IMR-90 (cell line): ENCODE measurements at regions not wholly inside any gene's neighbourhood (a gene's known extent, or its start where the extent isn't known, plus 50 kb on each side); places are given as distances from the start of the nearest gene placed in this dataset.

Experiments
- ATAC-seq: fragments of 200-7000 bp; cut with Tn5 transposase; 2 replicates; pipeline ENCODE4 v1.9.1; 2020; ENCODE audit warnings: low read depth, mild to moderate bottlenecking, moderate library complexity
- BruUV-seq: library from RNA; stranded (reverse); fragments of 400-500 nt; replicated peaks from 2 replicates; lab custom pipeline; 2021; lab: Mats Ljungman, UMichigan
- CTCF ChIA-PET: fragments of 300-600 bp; formaldehyde crosslinking; extraction: SDS; loops from one replicate; lab custom pipeline; 2021; ENCODE audit warnings: antibody characterized with exemption; lab: Yijun Ruan, JAX
- POLR2A ChIA-PET: fragments of 300-600 bp; sonication (Branson Sonifier 250); formaldehyde crosslinking; loops from one replicate; lab custom pipeline; 2022; ENCODE audit warnings: antibody characterized with exemption; ENCODE audit not compliant: unreplicated experiment; lab: Charles Lee
- DNase-seq: peaks from one replicate; pipeline ENCODE4 v3.0.0; 2013
- H2AFZ ChIP-seq: replicated peaks from 2 replicates; pipeline ENCODE3; 2013; ENCODE audit warnings: low read length, mild to moderate bottlenecking; ENCODE audit not compliant: poor library complexity
- H2AK5ac ChIP-seq: 2 replicates; pipeline ENCODE4 v1.6.1; 2013; ENCODE audit warnings: low read depth, low read length, inconsistent platforms
- H2AK9ac ChIP-seq: replicated peaks from 2 replicates; pipeline ENCODE3; 2013; ENCODE audit warnings: mild to moderate bottlenecking, low read depth, low read length, moderate library complexity; ENCODE audit not compliant: poor library complexity
- H2BK120ac ChIP-seq: 2 replicates; pipeline ENCODE4 v1.6.1; 2013; ENCODE audit warnings: low read depth, low read length, inconsistent platforms
- H2BK15ac ChIP-seq: 3 replicates; pipeline ENCODE4 v1.6.1; 2013; ENCODE audit warnings: low read depth, low read length, inconsistent platforms
- H2BK20ac ChIP-seq: 2 replicates; pipeline ENCODE4 v1.6.1; 2013; ENCODE audit warnings: low read depth, mild to moderate bottlenecking, inconsistent platforms, low read length, moderate library complexity
- H2BK5ac ChIP-seq: 2 replicates; pipeline ENCODE4 v1.6.1; 2013; ENCODE audit warnings: mild to moderate bottlenecking, low read depth, low read length, inconsistent platforms; ENCODE audit not compliant: poor library complexity, severe bottlenecking
- H3K14ac ChIP-seq: replicated peaks from 2 replicates; pipeline ENCODE4 v1.6.1; 2013; ENCODE audit warnings: low read depth, low read length, inconsistent platforms
- H3K18ac ChIP-seq: 2 replicates; pipeline ENCODE4 v1.6.1; 2013; ENCODE audit warnings: low read depth, low read length, control low read depth
- H3K23ac ChIP-seq: 2 replicates; pipeline ENCODE4 v1.6.1; 2013; ENCODE audit warnings: low read depth, low read length, inconsistent platforms
- H3K27ac ChIP-seq: 2 replicates; pipeline ENCODE4 v1.5.1; 2013; ENCODE audit warnings: mild to moderate bottlenecking, control low read depth, low read length; ENCODE audit not compliant: insufficient read depth
- H3K27me3 ChIP-seq: 2 replicates; pipeline ENCODE4 v1.6.1; 2013; ENCODE audit warnings: low read length; ENCODE audit not compliant: control insufficient read depth, insufficient read depth
- H3K36me3 ChIP-seq: 2 replicates; pipeline ENCODE4 v1.6.1; 2013; ENCODE audit warnings: low read length, mixed read lengths; ENCODE audit not compliant: control insufficient read depth, insufficient read depth
- H3K4ac ChIP-seq: 2 replicates; pipeline ENCODE4 v1.6.1; 2013; ENCODE audit warnings: low read depth, low read length, inconsistent platforms
- H3K4me1 ChIP-seq: 2 replicates; pipeline ENCODE4 v1.6.1; 2013; ENCODE audit warnings: low read length, mixed read lengths; ENCODE audit not compliant: control insufficient read depth, insufficient read depth
- H3K4me2 ChIP-seq: 2 replicates; pipeline ENCODE4 v1.6.1; 2013; ENCODE audit warnings: low read depth, mild to moderate bottlenecking, control low read depth, low read length, moderate library complexity
- H3K4me3 ChIP-seq: 2 replicates; pipeline ENCODE4 v1.5.1; 2013; ENCODE audit warnings: low read depth, mild to moderate bottlenecking, control low read depth, low read length, moderate library complexity; ENCODE audit not compliant: insufficient read depth
- H3K56ac ChIP-seq: 2 replicates; pipeline ENCODE4 v1.6.1; 2013; ENCODE audit warnings: low read length, inconsistent platforms; ENCODE audit not compliant: insufficient read depth; ENCODE audit errors: extremely low read depth
- H3K79me1 ChIP-seq, 2 experiments: 2 replicates each; pipeline ENCODE4 v1.6.1; 2013; ENCODE audit warnings: low read length in 2 of 2, inconsistent platforms in 1 of 2, low read depth in 1 of 2
- H3K9ac ChIP-seq: 2 replicates; pipeline ENCODE4 v1.6.1; 2013; ENCODE audit warnings: low read depth, low read length, control low read depth
- H3K9me1 ChIP-seq: 2 replicates; pipeline ENCODE4 v1.6.1; 2013; ENCODE audit warnings: low read length, inconsistent platforms; ENCODE audit not compliant: insufficient read depth
- H3K9me3 ChIP-seq: 2 replicates; pipeline ENCODE4 v1.6.1; 2013; ENCODE audit warnings: low read length; ENCODE audit not compliant: control insufficient read depth, insufficient read depth
- H4K20me1 ChIP-seq: 2 replicates; pipeline ENCODE4 v1.6.1; 2013; ENCODE audit warnings: low read length, inconsistent platforms; ENCODE audit not compliant: insufficient read depth
- H4K5ac ChIP-seq: 2 replicates; pipeline ENCODE4 v1.6.1; 2013; ENCODE audit warnings: mild to moderate bottlenecking, low read depth, low read length, control low read depth
- H4K8ac ChIP-seq, 2 experiments: 2 replicates each; pipeline ENCODE4 v1.6.1; 2013; ENCODE audit warnings: low read depth in 2 of 2, low read length in 2 of 2, control low read depth in 1 of 2, inconsistent platforms in 1 of 2
- H4K91ac ChIP-seq: 2 replicates; pipeline ENCODE4 v1.6.1; 2013; ENCODE audit warnings: low read depth, low read length, inconsistent platforms; ENCODE audit not compliant: insufficient read depth
- BHLHE40 ChIP-seq: fragments of 150-350 bp; IDR thresholded peaks from 2 replicates; pipeline ENCODE4 v1.6.1; 2016; ENCODE audit warnings: mild to moderate bottlenecking, low read depth, low read length
- CHD1 ChIP-seq: IDR thresholded peaks from 2 replicates; pipeline ENCODE4 v1.6.1; 2012; ENCODE audit warnings: low read depth, low read length, improper control_type of control experiment
- FOS ChIP-seq: fragments of 150-350 bp; IDR thresholded peaks from 2 replicates; pipeline ENCODE4 v1.6.1; 2016; ENCODE audit warnings: low read depth, low read length
- MAFK ChIP-seq: IDR thresholded peaks from 2 replicates; pipeline ENCODE4 v1.6.1; 2012; ENCODE audit warnings: low read depth, low read length, improper control_type of control experiment
- MAZ ChIP-seq: IDR thresholded peaks from 2 replicates; pipeline ENCODE4 v1.6.1; 2012; ENCODE audit warnings: low read depth, mild to moderate bottlenecking, low read length, improper control_type of control experiment, moderate library complexity, borderline replicate concordance
- MXI1 ChIP-seq: IDR thresholded peaks from 2 replicates; pipeline ENCODE4 v1.6.1; 2012; ENCODE audit warnings: low read depth, mild to moderate bottlenecking, low read length, moderate library complexity, borderline replicate concordance
- NFE2L2 ChIP-seq: fragments of 150-350 bp; IDR thresholded peaks from 2 replicates; pipeline ENCODE4 v1.6.1; 2016; ENCODE audit warnings: low read depth, mild to moderate bottlenecking, low read length
- RAD21 ChIP-seq: IDR thresholded peaks from 2 replicates; pipeline ENCODE4 v1.6.1; 2012; ENCODE audit warnings: low read length, improper control_type of control experiment
- RCOR1 ChIP-seq: IDR thresholded peaks from 2 replicates; pipeline ENCODE4 v1.6.1; 2012; ENCODE audit warnings: mild to moderate bottlenecking, low read length, improper control_type of control experiment; ENCODE audit not compliant: insufficient replicate concordance
- RFX5 ChIP-seq: IDR thresholded peaks from 2 replicates; pipeline ENCODE4 v1.8.0; 2012; ENCODE audit warnings: low read depth, mild to moderate bottlenecking, low read length, moderate library complexity
- SMC3 ChIP-seq: fragments of 150-350 bp; IDR thresholded peaks from 2 replicates; pipeline ENCODE4 v1.6.1; 2016; ENCODE audit warnings: low read depth, mild to moderate bottlenecking, antibody characterized with exemption, low read length, moderate library complexity
- WGBS, 2 experiments: methylation state at CpG; one replicate each; pipeline versions ENCODE4 v1.1.5 to v1.1.7; 2013; ENCODE audit warnings: missing lambda C conversion rate in 2 of 2; ENCODE audit not compliant: insufficient read length in 1 of 2; ENCODE audit errors: extremely low coverage in 2 of 2; 5-methylcytosine and 5-hydroxymethylcytosine counted together
- dilution Hi-C: fragments of 300-500 bp; cut with HindIII; formaldehyde crosslinking; loops from one replicate; pipeline ENCODE4 v1.14.3; 2018; ENCODE audit warnings: low sequenced_read_pairs; ENCODE audit not compliant: unreplicated experiment
- in situ Hi-C: fragments of 300-500 bp; cut with MboI; formaldehyde crosslinking; loops from 3 replicates; pipeline ENCODE4 v1.14.3; 2019; ENCODE audit warnings: low sequenced_read_pairs, inconsistent platforms, mixed read lengths
- intact Hi-C: fragments of 100-400 bp; cut with micrococcal nuclease; formaldehyde crosslinking; loops from 2 replicates; pipeline ENCODE4 v1.10.0; 2022
- TF ChIP-seq, protein P1 (sequence below): fragments of 150-350 bp; IDR thresholded peaks from 2 replicates; pipeline ENCODE4 v1.6.1; 2016; ENCODE audit warnings: low read depth, mild to moderate bottlenecking, low read length, moderate library complexity, borderline replicate concordance

DNA sequence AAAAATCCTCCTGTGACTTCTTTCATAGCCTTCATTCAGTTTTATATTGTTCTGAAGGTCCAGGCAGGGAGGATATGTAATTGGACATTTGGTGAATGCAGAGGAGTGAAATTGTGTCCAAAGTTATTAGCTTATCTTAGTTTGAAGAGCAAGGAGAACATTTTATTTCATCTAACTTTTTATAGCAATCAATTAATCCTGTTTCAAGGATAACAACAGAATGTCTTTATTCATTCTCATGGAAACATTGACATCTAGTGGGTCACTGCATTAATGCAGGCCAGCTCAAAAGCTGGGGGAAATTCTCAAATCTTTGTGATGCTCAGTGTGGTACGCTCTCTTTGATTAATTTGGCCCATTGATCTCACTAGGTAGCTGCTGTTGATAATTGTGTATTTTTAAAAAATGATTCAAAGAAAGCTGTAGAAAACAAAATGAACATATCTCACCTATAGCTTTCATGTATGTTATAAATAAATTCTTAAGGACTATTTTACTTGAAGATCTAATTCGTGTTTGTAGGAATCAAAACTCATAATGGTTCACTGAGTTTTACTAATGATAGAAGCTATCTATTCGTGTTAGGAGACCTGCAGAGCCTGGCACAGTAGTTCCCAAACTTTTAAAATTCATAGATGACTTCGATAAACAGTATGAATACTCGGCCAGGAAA lies 150.8 kb upstream of the KCNMB2 start (continued):
- no peak for TF ChIP-seq MAZ

DNA sequence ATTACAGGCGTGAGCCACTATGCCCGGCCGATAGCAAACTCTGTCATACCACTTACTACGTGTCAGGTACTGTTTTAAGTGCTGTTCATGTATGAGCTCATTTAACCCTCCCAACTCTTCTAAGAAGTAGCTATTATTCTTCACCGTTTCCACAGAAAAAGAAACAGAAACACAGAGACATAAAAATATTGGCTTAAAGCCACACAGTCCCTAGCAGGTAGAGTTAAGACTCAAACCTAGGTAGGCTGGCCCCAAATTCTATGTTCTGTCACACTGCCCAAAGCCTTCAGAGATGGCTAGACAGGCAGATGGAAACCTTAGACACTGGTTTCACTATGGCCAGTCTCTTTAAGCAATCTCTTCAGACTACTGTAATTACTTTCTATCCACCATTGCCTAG lies 149.8 kb upstream of the KCNMB2 start:
- BruUV-seq, result no TSS peak
- Histone ChIP-seq H3K56ac (no peak overlapping the region), H3K23ac (no peak overlapping the region), H3K4me1 (peaks cover 4% of the 10 kb centered on the region), H2AK9ac (no peak overlapping the region), H3K4ac (no peak overlapping the region), H3K14ac (no peak overlapping the region), H2BK5ac (no peak overlapping the region), H4K8ac (no peak overlapping the region), H2BK15ac (no peak overlapping the region), H3K79me1 (no peaks in the 10 kb centered on the region), H3K9me1 (no peaks in the 10 kb centered on the region), H4K20me1 (no peaks in the 10 kb centered on the region), H3K27ac (no peak overlapping the region), H4K91ac (no peak overlapping the region), H3K36me3 (no peaks in the 10 kb centered on the region), H3K4me3 (no peak overlapping the region), H2AFZ (no peak overlapping the region), H2BK120ac (0 out of 2 replicates have a peak overlapping the region, but pooled peaks have one; percentile 32), H3K9ac (no peak overlapping the region), H2AK5ac (no peak overlapping the region), H3K4me2 (no peak overlapping the region), H3K27me3 (no peaks in the 10 kb centered on the region), H3K9me3 (no peaks in the 10 kb centered on the region), H2BK20ac (peak overlapping the region; percentile 8; the same call in 1 of the 2 replicates), H4K5ac (no peak overlapping the region), H3K18ac (no peak overlapping the region; the same call in 1 of the 2 replicates)
- ChIA-PET CTCF (no interaction called here), POLR2A (no interaction called here)
- ATAC-seq (no peak), DNase-seq (no peak)
- 100% methylated on average over 1 of the region's 5 CpGs; no CpG with 5 or more reads in 1 of the 2 experiments for WGBS, 2 experiments
- intact Hi-C loops, result loop anchor here (10.0 kb wide), 1 partner anchor 772 kb away; no protein-coding TSS in a partner anchor
- no peak for TF ChIP-seq MXI1
- no peak for TF ChIP-seq MAFK
- no peak for TF ChIP-seq NFE2L2
- TF ChIP-seq, protein P1, sequence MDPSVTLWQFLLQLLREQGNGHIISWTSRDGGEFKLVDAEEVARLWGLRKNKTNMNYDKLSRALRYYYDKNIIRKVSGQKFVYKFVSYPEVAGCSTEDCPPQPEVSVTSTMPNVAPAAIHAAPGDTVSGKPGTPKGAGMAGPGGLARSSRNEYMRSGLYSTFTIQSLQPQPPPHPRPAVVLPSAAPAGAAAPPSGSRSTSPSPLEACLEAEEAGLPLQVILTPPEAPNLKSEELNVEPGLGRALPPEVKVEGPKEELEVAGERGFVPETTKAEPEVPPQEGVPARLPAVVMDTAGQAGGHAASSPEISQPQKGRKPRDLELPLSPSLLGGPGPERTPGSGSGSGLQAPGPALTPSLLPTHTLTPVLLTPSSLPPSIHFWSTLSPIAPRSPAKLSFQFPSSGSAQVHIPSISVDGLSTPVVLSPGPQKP, result no peak
- TF ChIP-seq SMC3, result no peak
- no peak for TF ChIP-seq RAD21
- no peak for TF ChIP-seq CHD1
- TF ChIP-seq BHLHE40, result no peak
- TF ChIP-seq RCOR1, result no peak
- no peak for TF ChIP-seq FOS
- no peak for TF ChIP-seq MAZ
- no peak for TF ChIP-seq RFX5
- dilution Hi-C loops, result no loop called here
- in situ Hi-C loops, result loop anchor here (10.0 kb wide), 1 partner anchor 1332 kb away; no protein-coding TSS in a partner anchor
